GM21526 (cell line): ENCODE measurements at regions not wholly inside any gene's neighbourhood (a gene's known extent, or its start where the extent isn't known, plus 50 kb on each side); places are given as distances from the start of the nearest gene placed in this dataset.
"Not testable (repeated sequence)": the region's sequence is repeated elsewhere in the genome, so short reads cannot be mapped to it uniquely, and the experiment has no call there.

Experiments
- ATAC-seq: cut with Tn5 transposase; IDR thresholded peaks from one replicate; pipeline ENCODE4 v1.9.1; 2021; ENCODE audit warnings: moderate library complexity; ENCODE audit not compliant: unreplicated experiment, low FRiP score

- not testable (repeated sequence) for ATAC-seq
Measured at GRCh38 chr2:201946746-201947145, 86.9 kb upstream of the FZD7 start.

GRCh38 chr2:201947287-201947686, 86.4 kb upstream of the FZD7 start:
- no peak for ATAC-seq

- ATAC-seq, result no peak
Measured at GRCh38 chr2:201949181-201949926, 84.3 kb upstream of the FZD7 start.

- ATAC-seq, result no peak
Measured at GRCh38 chr2:201949927-201950246, 83.8 kb upstream of the FZD7 start.

GRCh38 chr2:201950606-201951005, 83.0 kb upstream of the FZD7 start:
- ATAC-seq, result no peak

- ATAC-seq, result no peak
Measured at GRCh38 chr2:201952187-201952586, 81.5 kb upstream of the FZD7 start.

- no peak for ATAC-seq
Measured at GRCh38 chr2:201953396-201953795, 80.3 kb upstream of the FZD7 start.

- ATAC-seq, result no peak
Measured at GRCh38 chr2:201953880-201954279, 79.8 kb upstream of the FZD7 start.

GRCh38 chr2:201955231-201955630, 78.4 kb upstream of the FZD7 start:
- ATAC-seq, result no peak

- no peak for ATAC-seq
Measured at GRCh38 chr2:201955702-201956141, 77.9 kb upstream of the FZD7 start.

- no peak for ATAC-seq
Measured at GRCh38 chr2:201956361-201956760, 77.3 kb upstream of the FZD7 start.

- no peak for ATAC-seq
Measured at GRCh38 chr2:201957091-201957490, 76.6 kb upstream of the FZD7 start.

GRCh38 chr2:201959198-201959597, 74.5 kb upstream of the FZD7 start:
- no peak for ATAC-seq

- no peak for ATAC-seq
Measured at GRCh38 chr2:201959626-201960025, 74.0 kb upstream of the FZD7 start.

GRCh38 chr2:201960305-201960704, 73.3 kb upstream of the FZD7 start:
- ATAC-seq, result no peak

GRCh38 chr2:201961401-201961800, 72.3 kb upstream of the FZD7 start:
- no peak for ATAC-seq

GRCh38 chr2:201962774-201963562, 70.7 kb upstream of the FZD7 start:
- no peak for ATAC-seq

- no peak for ATAC-seq
Measured at GRCh38 chr2:201964011-201964410, 69.6 kb upstream of the FZD7 start.

- no peak for ATAC-seq
Measured at GRCh38 chr2:201964631-201965206, 68.9 kb upstream of the FZD7 start.

- ATAC-seq, result no peak
Measured at GRCh38 chr2:201965550-201965949, 68.1 kb upstream of the FZD7 start.

- ATAC-seq, result no peak
Measured at GRCh38 chr2:201966691-201967438, 66.8 kb upstream of the FZD7 start.
